GM12891 (cell line): ENCODE measurements at regions not wholly inside any gene's neighbourhood (a gene's known extent, or its start where the extent isn't known, plus 50 kb on each side); places are given as distances from the start of the nearest gene placed in this dataset.

Source experiments
- PAX5 ChIP-seq: IDR thresholded peaks from 2 replicates; pipeline ENCODE4 v1.6.1; 2011; ENCODE audit warnings: low read length, moderate library complexity, mild to moderate bottlenecking; ENCODE audit not compliant: insufficient read depth, severe bottlenecking
- POLR2A ChIP-seq: IDR thresholded peaks from 2 replicates; pipeline ENCODE4 v1.6.1; 2011; ENCODE audit warnings: low read depth, low read length, control low read depth
- POLR2AphosphoS5 ChIP-seq: IDR thresholded peaks from 2 replicates; pipeline ENCODE4 v1.6.1; 2011; ENCODE audit warnings: low read depth, low read length, control low read depth
- SPI1 ChIP-seq: IDR thresholded peaks from 2 replicates; pipeline ENCODE4 v1.6.1; 2011; ENCODE audit warnings: low read depth, low read length, control low read depth
- TAF1 ChIP-seq: IDR thresholded peaks from 2 replicates; pipeline ENCODE4 v1.6.1; 2011; ENCODE audit warnings: low read depth, low read length, control low read depth

DNA sequence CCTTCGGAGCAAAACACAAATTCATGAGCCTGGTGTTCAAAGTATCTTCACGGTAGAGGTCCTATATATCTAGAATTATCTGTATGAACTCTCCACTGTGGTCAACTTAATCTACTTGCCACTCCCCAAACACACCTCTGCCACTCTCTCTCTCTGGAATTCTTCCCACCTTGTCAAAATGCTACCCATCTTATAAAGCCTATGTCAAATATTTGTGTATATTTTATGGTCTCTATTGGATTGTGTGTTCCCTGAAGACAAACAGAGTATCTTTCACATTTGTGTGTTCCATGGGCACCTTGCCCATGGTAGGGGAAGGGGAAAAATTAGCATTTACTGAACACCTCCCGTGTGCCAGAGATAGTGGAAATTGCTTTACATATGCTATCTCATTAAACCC, 83.2 kb upstream of the ATL2 start:
- TF ChIP-seq POLR2AphosphoS5 (no peak), POLR2A (no peak), SPI1 (no peak), PAX5 (no peak), TAF1 (no peak)
